ENCODE measurements at regions not wholly inside any gene's neighbourhood (a gene's known extent, or its start where the extent isn't known, plus 50 kb on each side); places are given as distances from the start of the nearest gene placed in this dataset.
"Not testable (repeated sequence)": the region's sequence is repeated elsewhere in the genome, so short reads cannot be mapped to it uniquely, and the experiment has no call there.

DNA sequence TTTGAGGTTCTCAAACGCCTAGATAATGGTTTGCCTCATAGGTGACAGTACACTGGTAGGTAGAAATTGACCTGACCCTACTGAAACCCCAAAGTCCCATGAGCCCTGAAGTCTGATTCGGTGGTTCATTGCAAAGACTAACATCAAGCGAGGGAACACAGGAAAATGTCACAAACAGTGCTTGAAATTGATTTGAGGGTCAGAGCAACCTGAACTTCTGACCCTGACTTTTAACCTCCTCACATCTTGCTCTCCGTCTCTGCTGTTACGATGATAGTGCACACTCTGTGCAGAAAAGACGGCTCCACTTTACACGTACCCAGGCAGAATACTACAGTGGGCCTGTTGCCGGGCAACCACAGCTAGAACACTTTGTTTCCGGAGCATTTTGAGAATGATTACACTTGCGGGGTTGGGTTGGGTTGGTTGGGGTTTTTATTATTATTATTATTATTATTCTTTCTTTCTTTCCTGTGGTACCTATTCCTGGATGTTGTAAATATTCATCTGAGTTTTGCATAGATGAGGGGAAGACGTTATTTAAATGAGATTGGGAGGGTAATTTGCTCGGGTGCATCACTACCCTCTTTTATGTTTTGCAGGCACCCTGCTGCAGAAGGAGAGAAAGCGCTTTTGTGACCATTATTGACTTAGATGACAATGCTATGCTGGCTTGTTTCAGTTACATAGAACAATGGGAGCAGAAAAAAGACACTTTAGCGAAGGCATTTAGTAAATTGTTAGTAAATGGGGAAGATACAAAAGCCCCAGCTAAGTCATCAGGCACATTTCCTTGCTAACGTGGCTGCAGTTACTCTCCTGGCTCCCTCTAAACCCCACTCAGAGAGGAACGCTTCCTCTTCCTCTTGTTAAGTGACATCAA, 438.1 kb upstream of the NRP1 start:
- Histone ChIP-seq H3K79me2 (ENCODE audit: insufficient read depth, low read length) (no peaks in the 10 kb centered on the region), H3K4me3 (ENCODE audit: low read depth in 1 of 2, low read length in 2 of 2) (no peak overlapping the region), H3K4me2 (ENCODE audit: insufficient read depth, low read length) (no peak overlapping the region), H3K9ac (ENCODE audit: low read depth, low read length) (no peak overlapping the region), H2AFZ (ENCODE audit: low read depth, low read length) (no peak overlapping the region), H3K36me3 (ENCODE audit: insufficient read depth, low read length) (no peaks in the 10 kb centered on the region), H3K27ac (ENCODE audit: low read length) (no peak overlapping the region), H4K20me1 (ENCODE audit: insufficient read depth, low read length) (no peaks in the 10 kb centered on the region), H3K4me1 (ENCODE audit: insufficient read depth, low read length) (no peaks in the 10 kb centered on the region), H3K9me3 (ENCODE audit: insufficient read depth, low read length, severe bottlenecking) (no peaks in the 10 kb centered on the region), H3K27me3 (ENCODE audit: insufficient read depth, low read length, poor library complexity) (no peaks in the 10 kb centered on the region)
- TF ChIP-seq EZH2 (IDR thresholded peaks at IDR 0.05; ENCODE audit: borderline replicate concordance, low read depth, low read length, severe bottlenecking), result no peak
- TF ChIP-seq, protein P1, sequence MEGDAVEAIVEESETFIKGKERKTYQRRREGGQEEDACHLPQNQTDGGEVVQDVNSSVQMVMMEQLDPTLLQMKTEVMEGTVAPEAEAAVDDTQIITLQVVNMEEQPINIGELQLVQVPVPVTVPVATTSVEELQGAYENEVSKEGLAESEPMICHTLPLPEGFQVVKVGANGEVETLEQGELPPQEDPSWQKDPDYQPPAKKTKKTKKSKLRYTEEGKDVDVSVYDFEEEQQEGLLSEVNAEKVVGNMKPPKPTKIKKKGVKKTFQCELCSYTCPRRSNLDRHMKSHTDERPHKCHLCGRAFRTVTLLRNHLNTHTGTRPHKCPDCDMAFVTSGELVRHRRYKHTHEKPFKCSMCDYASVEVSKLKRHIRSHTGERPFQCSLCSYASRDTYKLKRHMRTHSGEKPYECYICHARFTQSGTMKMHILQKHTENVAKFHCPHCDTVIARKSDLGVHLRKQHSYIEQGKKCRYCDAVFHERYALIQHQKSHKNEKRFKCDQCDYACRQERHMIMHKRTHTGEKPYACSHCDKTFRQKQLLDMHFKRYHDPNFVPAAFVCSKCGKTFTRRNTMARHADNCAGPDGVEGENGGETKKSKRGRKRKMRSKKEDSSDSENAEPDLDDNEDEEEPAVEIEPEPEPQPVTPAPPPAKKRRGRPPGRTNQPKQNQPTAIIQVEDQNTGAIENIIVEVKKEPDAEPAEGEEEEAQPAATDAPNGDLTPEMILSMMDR (IDR thresholded peaks at IDR 0.05; ENCODE audit: borderline replicate concordance, extremely low read depth, low read length, poor library complexity, severe bottlenecking), result no peak
- DNase-seq (no peak), ATAC-seq (ENCODE audit: insufficient read depth, low read depth) (no peak)

DNA sequence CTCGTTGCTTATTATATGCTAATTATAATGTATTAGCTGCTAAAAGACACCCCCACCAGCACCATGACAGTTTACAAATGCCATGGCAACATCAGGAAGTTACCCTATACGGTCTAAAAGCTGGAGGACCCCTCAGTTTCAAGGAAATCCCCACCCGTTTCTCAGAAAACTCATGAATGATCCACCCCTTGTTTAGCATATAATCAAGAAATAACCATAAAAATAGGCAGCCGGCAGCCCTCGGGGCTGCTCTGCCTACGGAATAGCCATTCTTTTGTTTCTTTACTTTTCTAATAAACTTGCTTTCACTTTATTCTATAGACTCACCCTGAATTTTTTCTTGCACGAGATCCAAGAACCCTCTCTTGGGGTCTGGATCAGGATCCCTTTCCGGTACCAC, 437.4 kb upstream of the NRP1 start:
- not testable (repeated sequence) for H3K36me3 ChIP-seq (ENCODE audit: insufficient read depth, low read length); H3K4me3 ChIP-seq (ENCODE audit: low read depth in 1 of 2, low read length in 2 of 2); H2AFZ ChIP-seq (ENCODE audit: low read depth, low read length); H3K4me2 ChIP-seq (ENCODE audit: insufficient read depth, low read length); DNase-seq; H3K4me1 ChIP-seq (ENCODE audit: insufficient read depth, low read length); H3K9ac ChIP-seq (ENCODE audit: low read depth, low read length); H3K27ac ChIP-seq (ENCODE audit: low read length); H3K79me2 ChIP-seq (ENCODE audit: insufficient read depth, low read length); H3K9me3 ChIP-seq (ENCODE audit: insufficient read depth, low read length, severe bottlenecking); H4K20me1 ChIP-seq (ENCODE audit: insufficient read depth, low read length); H3K27me3 ChIP-seq (ENCODE audit: insufficient read depth, low read length, poor library complexity); ATAC-seq (ENCODE audit: insufficient read depth, low read depth)

DNA sequence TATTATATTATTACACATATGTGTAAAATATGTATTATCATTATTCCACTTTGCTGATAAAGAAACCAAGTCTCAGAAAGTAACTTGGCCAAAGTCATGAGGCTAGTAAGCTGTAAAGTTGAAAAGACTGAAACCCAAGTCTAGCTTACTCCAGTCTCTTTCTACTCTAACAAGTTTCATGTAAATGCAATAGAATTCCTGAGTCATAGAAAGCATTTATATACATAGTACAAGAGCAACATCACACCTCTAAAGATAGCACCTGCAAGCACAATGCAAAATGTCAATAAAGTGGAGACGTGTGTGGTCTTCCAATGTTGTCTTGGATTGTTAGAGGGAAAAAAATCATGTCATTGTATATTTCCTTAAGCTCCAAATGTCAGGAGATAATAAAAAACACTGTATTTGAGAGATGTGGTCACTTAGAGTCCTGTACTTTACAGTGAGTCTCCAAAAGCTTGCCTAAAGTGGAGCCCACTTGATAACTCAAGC, 430.3 kb upstream of the NRP1 start:
- H3K9me3 ChIP-seq (ENCODE audit: insufficient read depth, low read length, severe bottlenecking), result no peaks in the 10 kb centered on the region
- H3K4me1 ChIP-seq (ENCODE audit: insufficient read depth, low read length), result no peaks in the 10 kb centered on the region
- TF ChIP-seq EZH2 (IDR thresholded peaks at IDR 0.05; ENCODE audit: borderline replicate concordance, low read depth, low read length, severe bottlenecking), result no peak
- TF ChIP-seq, protein P1 (IDR thresholded peaks at IDR 0.05; ENCODE audit: borderline replicate concordance, extremely low read depth, low read length, poor library complexity, severe bottlenecking), result no peak
- no peak overlapping the region for H2AFZ ChIP-seq (ENCODE audit: low read depth, low read length)
- ATAC-seq (ENCODE audit: insufficient read depth, low read depth) (no peak), DNase-seq (no peak)
- H3K9ac ChIP-seq (ENCODE audit: low read depth, low read length), result no peak overlapping the region
- H3K79me2 ChIP-seq (ENCODE audit: insufficient read depth, low read length), result no peaks in the 10 kb centered on the region
- H3K27ac ChIP-seq (ENCODE audit: low read length), result no peak overlapping the region
- no peak overlapping the region for H3K4me2 ChIP-seq (ENCODE audit: insufficient read depth, low read length)
- no peaks in the 10 kb centered on the region for H4K20me1 ChIP-seq (ENCODE audit: insufficient read depth, low read length)
- no peaks in the 10 kb centered on the region for H3K36me3 ChIP-seq (ENCODE audit: insufficient read depth, low read length)
- H3K4me3 ChIP-seq (ENCODE audit: low read depth in 1 of 2, low read length in 2 of 2), result no peak overlapping the region
- no peaks in the 10 kb centered on the region for H3K27me3 ChIP-seq (ENCODE audit: insufficient read depth, low read length, poor library complexity)

DNA sequence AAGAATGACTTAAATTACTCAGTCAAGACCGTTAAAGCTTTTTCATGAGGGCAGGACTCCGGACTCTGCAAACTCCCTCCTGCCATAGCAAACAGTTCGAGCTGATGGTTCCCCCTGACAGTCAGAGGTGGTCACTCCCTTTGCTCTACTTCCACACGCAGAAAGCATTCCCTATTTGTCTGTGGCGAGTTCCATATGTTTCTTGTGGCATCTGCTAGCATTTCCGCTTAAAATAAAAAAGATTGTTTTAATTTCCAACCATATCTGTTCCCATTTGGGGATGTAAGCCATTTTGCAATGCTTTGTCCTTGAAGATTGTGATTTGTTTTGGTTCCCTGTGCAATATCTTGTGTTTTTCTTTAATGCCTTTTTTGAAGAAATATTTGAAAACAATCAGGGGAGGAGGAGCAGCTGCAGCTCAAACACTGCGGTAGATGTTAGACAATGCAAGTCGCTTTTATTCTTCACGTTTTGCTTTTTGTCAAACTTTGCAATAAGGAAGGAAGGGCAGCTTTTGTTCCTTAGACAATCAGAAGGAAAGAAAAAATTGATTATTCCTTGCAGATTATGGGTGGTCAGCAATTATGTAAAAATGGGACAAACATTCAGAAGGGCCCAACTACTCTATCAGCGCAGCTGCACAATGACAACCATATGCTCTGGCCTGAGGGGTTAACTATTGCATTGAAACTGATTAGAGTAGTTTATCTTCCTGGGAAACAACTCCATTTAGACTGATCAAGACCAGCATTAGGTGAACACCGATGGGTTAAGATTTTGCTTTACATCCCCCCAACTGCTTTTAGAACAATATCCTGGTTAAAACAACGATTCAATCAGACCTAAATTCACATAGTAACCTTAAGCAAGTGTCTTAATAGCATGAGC, 425.8 kb upstream of the NRP1 start:
- DNase-seq (no peak), ATAC-seq (ENCODE audit: insufficient read depth, low read depth) (no peak)
- Histone ChIP-seq H3K4me2 (ENCODE audit: insufficient read depth, low read length) (no peak overlapping the region), H3K27me3 (ENCODE audit: insufficient read depth, low read length, poor library complexity) (no peaks in the 10 kb centered on the region), H3K9ac (ENCODE audit: low read depth, low read length) (no peak overlapping the region), H3K36me3 (ENCODE audit: insufficient read depth, low read length) (no peaks in the 10 kb centered on the region), H4K20me1 (ENCODE audit: insufficient read depth, low read length) (no peaks in the 10 kb centered on the region), H3K4me1 (ENCODE audit: insufficient read depth, low read length) (no peaks in the 10 kb centered on the region), H2AFZ (ENCODE audit: low read depth, low read length) (no peak overlapping the region), H3K9me3 (ENCODE audit: insufficient read depth, low read length, severe bottlenecking) (no peaks in the 10 kb centered on the region), H3K79me2 (ENCODE audit: insufficient read depth, low read length) (no peaks in the 10 kb centered on the region), H3K4me3 (ENCODE audit: low read depth in 1 of 2, low read length in 2 of 2) (no peak overlapping the region), H3K27ac (ENCODE audit: low read length) (no peak overlapping the region)
- TF ChIP-seq, protein P1 (IDR thresholded peaks at IDR 0.05; ENCODE audit: borderline replicate concordance, extremely low read depth, low read length, poor library complexity, severe bottlenecking), result no peak
- TF ChIP-seq EZH2 (IDR thresholded peaks at IDR 0.05; ENCODE audit: borderline replicate concordance, low read depth, low read length, severe bottlenecking), result no peak
